Testis (tissue), 2 donors: ENCODE measurements at regions not wholly inside any gene's neighbourhood (a gene's known extent, or its start where the extent isn't known, plus 50 kb on each side); places are given as distances from the start of the nearest gene placed in this dataset.

ENCODE experiments used
- DNase-seq: peaks from one replicate; pipeline ENCODE4 v3.0.0-alpha.2; 2019
- H3K27ac ChIP-seq, 2 donors: fragments of 200-600 bp; sonication (generic); one replicate each; pipeline ENCODE4 v1.5.1; 2019
- H3K27me3 ChIP-seq: fragments of 200-600 bp; sonication (generic); one replicate; pipeline ENCODE4 v1.5.1; 2019
- H3K36me3 ChIP-seq: fragments of 200-600 bp; sonication (generic); one replicate; pipeline ENCODE4 v1.5.1; 2017; ENCODE audit warnings: low read depth; ENCODE audit errors: missing control alignments
- H3K4me1 ChIP-seq: fragments of 200-600 bp; sonication (generic); one replicate; pipeline ENCODE4 v1.5.1; 2019
- H3K4me3 ChIP-seq, 2 donors: fragments of 200-600 bp; sonication (generic); one replicate each; pipeline ENCODE4 v1.5.1; 2017 to 2019
- H3K9me3 ChIP-seq: fragments of 200-600 bp; sonication (generic); one replicate; pipeline ENCODE4 v1.5.1; 2017
- POLR2A ChIP-seq: fragments of 450-650 bp; IDR thresholded peaks from one replicate; pipeline ENCODE4 v1.6.1; 2017; ENCODE audit warnings: antibody characterized with exemption, mild to moderate bottlenecking, moderate library complexity
- WGBS, 2 donors: methylation state at CpG; one replicate each; pipeline ENCODE4 v1.1.5; 2018; 5-methylcytosine and 5-hydroxymethylcytosine counted together
- intact Hi-C: fragments of 100-400 bp; cut with DNase I; formaldehyde crosslinking; loops from one replicate; pipeline ENCODE4 v1.15.1; 2023; ENCODE audit warnings: low total_unique reads
- TF ChIP-seq, protein P1 (sequence below), 3 experiments: fragments of 450-650 bp in 2 of 3; fragments of 200-600 bp in 1 of 3; sonication (generic) in 1 of 3; IDR thresholded peaks; one replicate each; pipeline ENCODE4 v1.5.1; 2016 to 2019; ENCODE audit warnings: antibody characterized with exemption in 3 of 3, mild to moderate bottlenecking in 2 of 3, moderate library complexity in 1 of 3

- H3K36me3 ChIP-seq = no peaks in the 10 kb centered on the region
- no peak for TF ChIP-seq POLR2A
- TF ChIP-seq, protein P1, sequence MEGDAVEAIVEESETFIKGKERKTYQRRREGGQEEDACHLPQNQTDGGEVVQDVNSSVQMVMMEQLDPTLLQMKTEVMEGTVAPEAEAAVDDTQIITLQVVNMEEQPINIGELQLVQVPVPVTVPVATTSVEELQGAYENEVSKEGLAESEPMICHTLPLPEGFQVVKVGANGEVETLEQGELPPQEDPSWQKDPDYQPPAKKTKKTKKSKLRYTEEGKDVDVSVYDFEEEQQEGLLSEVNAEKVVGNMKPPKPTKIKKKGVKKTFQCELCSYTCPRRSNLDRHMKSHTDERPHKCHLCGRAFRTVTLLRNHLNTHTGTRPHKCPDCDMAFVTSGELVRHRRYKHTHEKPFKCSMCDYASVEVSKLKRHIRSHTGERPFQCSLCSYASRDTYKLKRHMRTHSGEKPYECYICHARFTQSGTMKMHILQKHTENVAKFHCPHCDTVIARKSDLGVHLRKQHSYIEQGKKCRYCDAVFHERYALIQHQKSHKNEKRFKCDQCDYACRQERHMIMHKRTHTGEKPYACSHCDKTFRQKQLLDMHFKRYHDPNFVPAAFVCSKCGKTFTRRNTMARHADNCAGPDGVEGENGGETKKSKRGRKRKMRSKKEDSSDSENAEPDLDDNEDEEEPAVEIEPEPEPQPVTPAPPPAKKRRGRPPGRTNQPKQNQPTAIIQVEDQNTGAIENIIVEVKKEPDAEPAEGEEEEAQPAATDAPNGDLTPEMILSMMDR (IDR thresholded peaks at IDR 0.05) = no peak
- H3K4me3 ChIP-seq = no peak overlapping the region
- intact Hi-C loops = no loop called here
- no peaks in the 10 kb centered on the region for H3K4me1 ChIP-seq
- 81 to 85% methylated on average over 2 of the region's 2 CpGs for WGBS, 2 donors
- H3K27ac ChIP-seq = no peak overlapping the region
- no peaks in the 10 kb centered on the region for H3K27me3 ChIP-seq
- DNase-seq = no peak
- H3K9me3 ChIP-seq = no peaks in the 10 kb centered on the region
Observed at GRCh38 chr2:220120041-220120440, 492.6 kb downstream of the SLC4A3 start.

GRCh38 chr2:220123751-220124150, 496.3 kb downstream of the SLC4A3 start:
- TF ChIP-seq, protein P1 (IDR thresholded peaks at IDR 0.05) = no peak
- TF ChIP-seq POLR2A = no peak
- no peaks in the 10 kb centered on the region for H3K27me3 ChIP-seq
- DNase-seq = no peak
- H3K9me3 ChIP-seq = no peaks in the 10 kb centered on the region
- no peak overlapping the region for H3K4me3 ChIP-seq
- no peaks in the 10 kb centered on the region for H3K4me1 ChIP-seq
- 76 to 84% methylated on average over 2 of the region's 2 CpGs for WGBS, 2 donors
- intact Hi-C loops = no loop called here
- H3K36me3 ChIP-seq = no peaks in the 10 kb centered on the region
- no peak overlapping the region for H3K27ac ChIP-seq

GRCh38 chr2:220125551-220125950, 498.1 kb downstream of the SLC4A3 start:
- intact Hi-C loops = no loop called here
- WGBS, 2 donors = 82 to 91% methylated on average over 8 of the region's 8 CpGs

DNA sequence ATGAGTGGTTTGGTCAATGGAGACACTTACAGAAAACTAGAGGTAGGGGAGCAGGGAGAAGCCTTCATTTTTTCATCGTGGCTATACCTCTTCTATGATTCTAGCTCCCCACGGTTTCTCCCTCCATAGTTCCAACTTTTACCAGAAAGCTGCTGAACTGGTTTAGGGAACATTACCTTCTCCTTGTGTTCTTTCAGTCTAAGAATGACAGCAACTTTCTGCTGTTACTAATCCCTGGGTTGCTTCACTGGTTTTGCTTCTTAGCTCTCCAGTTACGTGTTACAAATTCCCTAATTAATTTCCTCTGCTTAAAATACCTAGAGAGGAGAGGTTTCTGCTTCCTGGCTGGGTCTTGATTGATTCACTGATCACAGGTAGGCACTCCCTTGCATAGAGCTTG, 499.9 kb downstream of the SLC4A3 start:
- Histone ChIP-seq H3K27me3 (no peaks in the 10 kb centered on the region), H3K4me3 (no peak overlapping the region), H3K36me3 (no peaks in the 10 kb centered on the region), H3K4me1 (no peaks in the 10 kb centered on the region), H3K9me3 (no peaks in the 10 kb centered on the region), H3K27ac (no peak overlapping the region)
- intact Hi-C loops = no loop called here
- TF ChIP-seq, protein P1 (IDR thresholded peaks at IDR 0.05) = no peak
- TF ChIP-seq POLR2A = no peak
- WGBS, 2 donors = 67 to 90% methylated on average over 3 of the region's 3 CpGs
- no peak for DNase-seq

More at GRCh38 chr2:220125551-220125950, 498.1 kb downstream of the SLC4A3 start:
- Histone ChIP-seq H3K27me3 (no peaks in the 10 kb centered on the region), H3K4me1 (no peaks in the 10 kb centered on the region), H3K9me3 (no peaks in the 10 kb centered on the region), H3K27ac (no peak overlapping the region), H3K4me3 (no peak overlapping the region), H3K36me3 (no peaks in the 10 kb centered on the region)
- no peak for DNase-seq
- TF ChIP-seq POLR2A = no peak
- TF ChIP-seq, protein P1 (IDR thresholded peaks at IDR 0.05) = no peak

DNA sequence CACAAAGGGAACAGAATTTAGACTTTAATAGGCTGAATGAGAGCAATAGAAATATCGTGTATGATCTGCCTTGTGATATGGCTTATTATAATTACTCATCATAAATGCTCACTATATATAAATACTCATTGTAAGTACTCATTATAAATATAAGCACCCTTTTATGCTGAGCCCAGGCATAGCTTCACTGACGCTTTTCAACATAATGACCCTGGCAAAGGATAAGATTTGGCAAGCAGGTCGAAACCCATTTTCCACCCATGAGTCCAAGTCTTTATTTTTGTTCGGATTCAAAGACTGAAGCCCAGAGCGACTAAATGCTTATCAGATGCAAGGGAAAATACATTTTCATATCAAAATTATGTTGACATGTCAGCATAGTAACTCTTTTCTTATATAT, 500.4 kb downstream of the SLC4A3 start:
- H3K4me3 ChIP-seq = no peak overlapping the region
- TF ChIP-seq, protein P1 (IDR thresholded peaks at IDR 0.05) = no peak
- no peak for TF ChIP-seq POLR2A
- no peaks in the 10 kb centered on the region for H3K27me3 ChIP-seq
- WGBS, 2 donors = 74 to 78% methylated on average over 5 of the region's 5 CpGs
- no peak for DNase-seq
- no peak overlapping the region for H3K27ac ChIP-seq
- H3K9me3 ChIP-seq = no peaks in the 10 kb centered on the region
- H3K4me1 ChIP-seq = no peaks in the 10 kb centered on the region
- intact Hi-C loops = no loop called here
- no peaks in the 10 kb centered on the region for H3K36me3 ChIP-seq
